Common myeloid progenitor, CD34-positive (primary cell): ENCODE measurements at regions not wholly inside any gene's neighbourhood (a gene's known extent, or its start where the extent isn't known, plus 50 kb on each side); places are given as distances from the start of the nearest gene placed in this dataset.

ENCODE experiments used
- CTCF ChIA-PET: fragments of 350-600 bp; sonication (Branson Sonifier 250); formaldehyde crosslinking; loops from one replicate; lab custom pipeline; 2021; ENCODE audit warnings: antibody characterized with exemption; lab: Charles Lee
- POLR2A ChIA-PET: fragments of 350-600 bp; sonication (Branson Sonifier 250); formaldehyde crosslinking; loops from one replicate; lab custom pipeline; 2021; ENCODE audit warnings: antibody characterized with exemption; lab: Charles Lee
- DNase-seq, 3 donors: peaks; one replicate each; pipeline versions ENCODE4 v3.0.0 to v3.0.0-alpha.2; 2013
- H3K27ac ChIP-seq, 2 experiments: 1 replicate in 1 of 2; 2 replicates in 1 of 2; pipeline ENCODE4 v1.7.0; 2013; ENCODE audit warnings: inconsistent platforms in 2 of 2, low read length in 2 of 2, mild to moderate bottlenecking in 2 of 2, low read depth in 1 of 2, moderate library complexity in 1 of 2; ENCODE audit not compliant: severe bottlenecking in 2 of 2, insufficient read depth in 1 of 2, poor library complexity in 1 of 2
- H3K27me3 ChIP-seq, 5 experiments: replicated peaks in 2 of 5; 1 replicate in 3 of 5; 2 replicates in 2 of 5; pipeline versions ENCODE4 v1.6.1 to v1.7.0; 2013; ENCODE audit warnings: low read length in 4 of 5, mild to moderate bottlenecking in 2 of 5, moderate library complexity in 2 of 5, inconsistent platforms in 1 of 5; ENCODE audit not compliant: insufficient read depth in 5 of 5, control insufficient read depth in 4 of 5
- H3K36me3 ChIP-seq, 4 experiments: 1 replicate in 2 of 4; 2 replicates in 2 of 4; pipeline versions ENCODE4 v1.6.1 to v1.7.0; 2013; ENCODE audit warnings: low read length in 3 of 4, control low read depth in 1 of 4, mild to moderate bottlenecking in 1 of 4; ENCODE audit not compliant: control insufficient read depth in 4 of 4, insufficient read depth in 4 of 4
- H3K4me1 ChIP-seq, 4 experiments: 1 replicate in 3 of 4; 2 replicates in 1 of 4; pipeline versions ENCODE4 v1.6.1 to v1.7.1; 2013; ENCODE audit warnings: low read length in 3 of 4, mild to moderate bottlenecking in 3 of 4, control low read depth in 1 of 4, inconsistent platforms in 1 of 4, moderate library complexity in 1 of 4; ENCODE audit not compliant: control insufficient read depth in 4 of 4, insufficient read depth in 4 of 4; ENCODE audit errors: control extremely low read depth in 1 of 4
- H3K4me3 ChIP-seq, 7 experiments: 1 replicate in 4 of 7; 2 replicates in 3 of 7; pipeline versions ENCODE4 v1.5.1 to v1.7.0; 2013; ENCODE audit warnings: mild to moderate bottlenecking in 7 of 7, low read length in 6 of 7, moderate library complexity in 6 of 7, inconsistent platforms in 2 of 7, low read depth in 2 of 7, control low read depth in 1 of 7; ENCODE audit not compliant: insufficient read depth in 4 of 7, control insufficient read depth in 1 of 7; ENCODE audit errors: extremely low read depth in 1 of 7
- H3K9me3 ChIP-seq, 5 experiments: 1 replicate in 4 of 5; 2 replicates in 1 of 5; pipeline versions ENCODE4 v1.6.1 to v1.7.1; 2013; ENCODE audit warnings: low read length in 4 of 5, mild to moderate bottlenecking in 2 of 5, inconsistent platforms in 1 of 5, low read depth in 1 of 5, moderate library complexity in 1 of 5; ENCODE audit not compliant: control insufficient read depth in 4 of 5, insufficient read depth in 2 of 5; ENCODE audit errors: control extremely low read depth in 1 of 5
- WGBS: methylation state at CpG from one replicate; pipeline ENCODE4 v1.1.5; 2013; ENCODE audit not compliant: insufficient coverage; 5-methylcytosine and 5-hydroxymethylcytosine counted together

GRCh38 chr4:19531906-19532848 lies 719.5 kb upstream of the SLIT2 start:
- Histone ChIP-seq H3K27ac (no peak overlapping the region), H3K4me3 (no peak overlapping the region), H3K27me3 (no peaks in the 10 kb centered on the region), H3K4me1 (no peaks in the 10 kb centered on the region), H3K36me3 (no peaks in the 10 kb centered on the region), H3K9me3 (no peaks in the 10 kb centered on the region)
- WGBS = 72% methylated on average over 4 of the region's 5 CpGs
- POLR2A ChIA-PET = no interaction called here
- CTCF ChIA-PET = no interaction called here
- no peak for DNase-seq

- Histone ChIP-seq H3K36me3 (no peaks in the 10 kb centered on the region), H3K4me1 (no peaks in the 10 kb centered on the region), H3K4me3 (no peak overlapping the region), H3K27me3 (no peaks in the 10 kb centered on the region), H3K27ac (no peak overlapping the region), H3K9me3 (no peaks in the 10 kb centered on the region)
- ChIA-PET POLR2A (no interaction called here), CTCF (no interaction called here)
- 100% methylated on average over 1 of the region's 2 CpGs for WGBS
- DNase-seq = no peak
These were observed 727.7 kb upstream of the SLIT2 start for GRCh38 chr4:19523964-19524363.

- no peak overlapping the region for H3K27ac ChIP-seq
- POLR2A ChIA-PET = no interaction called here
- no peak overlapping the region for H3K4me3 ChIP-seq
- no peak for DNase-seq
- WGBS = 96% methylated on average over 3 of the region's 3 CpGs
- H3K4me1 ChIP-seq = no peaks in the 10 kb centered on the region
- no peaks in the 10 kb centered on the region for H3K9me3 ChIP-seq
- no peaks in the 10 kb centered on the region for H3K36me3 ChIP-seq
- CTCF ChIA-PET = no interaction called here
- no peaks in the 10 kb centered on the region for H3K27me3 ChIP-seq
These were observed 728.7 kb upstream of the SLIT2 start for GRCh38 chr4:19522966-19523365.

GRCh38 chr4:19520939-19521520 lies 730.7 kb upstream of the SLIT2 start:
- no peaks in the 10 kb centered on the region for H3K9me3 ChIP-seq
- no peaks in the 10 kb centered on the region for H3K36me3 ChIP-seq
- ChIA-PET POLR2A (no interaction called here), CTCF (no interaction called here)
- H3K4me1 ChIP-seq = no peaks in the 10 kb centered on the region
- no peak overlapping the region for H3K4me3 ChIP-seq
- H3K27ac ChIP-seq = no peak overlapping the region
- no peak for DNase-seq
- WGBS = 77% methylated on average over 4 of the region's 7 CpGs
- no peaks in the 10 kb centered on the region for H3K27me3 ChIP-seq

GRCh38 chr4:19514276-19515070 lies 737.2 kb upstream of the SLIT2 start:
- ChIA-PET CTCF (no interaction called here), POLR2A (no interaction called here)
- Histone ChIP-seq H3K27me3 (no peaks in the 10 kb centered on the region), H3K27ac (no peak overlapping the region), H3K9me3 (no peaks in the 10 kb centered on the region), H3K4me3 (no peak overlapping the region), H3K4me1 (no peaks in the 10 kb centered on the region), H3K36me3 (no peaks in the 10 kb centered on the region)
- 83% methylated on average over 1 of the region's 1 CpG for WGBS
- no peak for DNase-seq

- Histone ChIP-seq H3K36me3 (no peaks in the 10 kb centered on the region), H3K27me3 (no peaks in the 10 kb centered on the region), H3K27ac (no peak overlapping the region), H3K4me3 (no peak overlapping the region), H3K9me3 (no peaks in the 10 kb centered on the region), H3K4me1 (no peaks in the 10 kb centered on the region)
- no peak for DNase-seq
- CTCF ChIA-PET = no interaction called here
- no CpG with 5 or more reads among the region's 1 CpG for WGBS
- POLR2A ChIA-PET = no interaction called here
These were observed 739.6 kb upstream of the SLIT2 start for GRCh38 chr4:19512086-19512485.

- Histone ChIP-seq H3K27me3 (no peaks in the 10 kb centered on the region), H3K4me3 (no peak overlapping the region), H3K9me3 (no peaks in the 10 kb centered on the region), H3K27ac (no peak overlapping the region), H3K4me1 (no peaks in the 10 kb centered on the region), H3K36me3 (no peaks in the 10 kb centered on the region)
- CTCF ChIA-PET = no interaction called here
- DNase-seq = no peak
- POLR2A ChIA-PET = no interaction called here
These were observed 740.7 kb upstream of the SLIT2 start for GRCh38 chr4:19510993-19511392.
